Progenitor cell of endocrine pancreas (in vitro differentiated cells): ENCODE measurements at regions not wholly inside any gene's neighbourhood (a gene's known extent, or its start where the extent isn't known, plus 50 kb on each side); places are given as distances from the start of the nearest gene placed in this dataset.
"Not testable (repeated sequence)": the region's sequence is repeated elsewhere in the genome, so short reads cannot be mapped to it uniquely, and the experiment has no call there.

Source experiments
- DNase-seq: peaks from one replicate; pipeline ENCODE4 v3.0.0; 2021; ENCODE audit warnings: low spot score; ENCODE audit not compliant: unreplicated experiment
- H3K27ac Mint-ChIP-seq: 2 replicates; pipeline ENCODE4 v1.8.0; 2021; ENCODE audit warnings: mild to moderate bottlenecking, moderate library complexity, mixed read lengths
- H3K27me3 Mint-ChIP-seq: 2 replicates; pipeline ENCODE4 v1.8.0; 2021; ENCODE audit warnings: mixed read lengths
- H3K36me3 Mint-ChIP-seq: 2 replicates; pipeline ENCODE4 v1.8.0; 2022; ENCODE audit warnings: mixed read lengths; ENCODE audit not compliant: insufficient read depth
- H3K4me1 Mint-ChIP-seq: 2 replicates; pipeline ENCODE4 v1.8.0; 2021; ENCODE audit warnings: low read depth, mixed read lengths
- H3K4me3 Mint-ChIP-seq: 2 replicates; pipeline ENCODE4 v1.8.0; 2021; ENCODE audit warnings: low read depth, mild to moderate bottlenecking, moderate library complexity, mixed read lengths
- H3K9me3 Mint-ChIP-seq: 2 replicates; pipeline ENCODE4 v1.8.0; 2021; ENCODE audit warnings: low read depth, mixed read lengths
- CTCF ChIP-seq: fragments of 200-600 bp; sonication (generic); IDR thresholded peaks from one replicate; pipeline ENCODE4 v1.5.0; 2021; ENCODE audit warnings: antibody characterized with exemption, mild to moderate bottlenecking; ENCODE audit not compliant: unreplicated experiment

GRCh38 chr4:146054676-146055075 is 116.1 kb upstream of the ZNF827 start:
- H3K4me1 Mint-ChIP-seq: no peaks in the 10 kb centered on the region
- H3K9me3 Mint-ChIP-seq: no peaks in the 10 kb centered on the region
- H3K27me3 Mint-ChIP-seq: no peaks in the 10 kb centered on the region

GRCh38 chr4:146053891-146054290 is 115.3 kb upstream of the ZNF827 start:
- H3K27ac Mint-ChIP-seq: no peak overlapping the region
- no peaks in the 10 kb centered on the region for H3K36me3 Mint-ChIP-seq
- H3K4me3 Mint-ChIP-seq: no peak overlapping the region
- H3K9me3 Mint-ChIP-seq: no peaks in the 10 kb centered on the region
- no peak for DNase-seq
- no peak for TF ChIP-seq CTCF
- H3K4me1 Mint-ChIP-seq: no peaks in the 10 kb centered on the region
- H3K27me3 Mint-ChIP-seq: no peaks in the 10 kb centered on the region

More at GRCh38 chr4:146054676-146055075, 116.1 kb upstream of the ZNF827 start:
- Mint-ChIP-seq H3K27ac (no peak overlapping the region), H3K4me3 (no peak overlapping the region), H3K36me3 (no peaks in the 10 kb centered on the region)
- TF ChIP-seq CTCF: no peak
- no peak for DNase-seq

- Mint-ChIP-seq H3K4me3 (no peak overlapping the region), H3K9me3 (peaks cover 19% of the 10 kb centered on the region), H3K27me3 (no peaks in the 10 kb centered on the region), H3K4me1 (no peaks in the 10 kb centered on the region), H3K27ac (no peak overlapping the region), H3K36me3 (no peaks in the 10 kb centered on the region)
- no peak for TF ChIP-seq CTCF
- DNase-seq: no peak
Measured at GRCh38 chr4:146051728-146052391, 113.2 kb upstream of the ZNF827 start.

- no peak overlapping the region for H3K4me3 Mint-ChIP-seq
- H3K9me3 Mint-ChIP-seq: peaks cover 20% of the 10 kb centered on the region
- no peak overlapping the region for H3K27ac Mint-ChIP-seq
- no peak for TF ChIP-seq CTCF
- H3K27me3 Mint-ChIP-seq: no peaks in the 10 kb centered on the region
- DNase-seq: no peak
- H3K4me1 Mint-ChIP-seq: no peaks in the 10 kb centered on the region
- no peaks in the 10 kb centered on the region for H3K36me3 Mint-ChIP-seq
Measured at GRCh38 chr4:146051223-146051622, 112.6 kb upstream of the ZNF827 start.

DNA sequence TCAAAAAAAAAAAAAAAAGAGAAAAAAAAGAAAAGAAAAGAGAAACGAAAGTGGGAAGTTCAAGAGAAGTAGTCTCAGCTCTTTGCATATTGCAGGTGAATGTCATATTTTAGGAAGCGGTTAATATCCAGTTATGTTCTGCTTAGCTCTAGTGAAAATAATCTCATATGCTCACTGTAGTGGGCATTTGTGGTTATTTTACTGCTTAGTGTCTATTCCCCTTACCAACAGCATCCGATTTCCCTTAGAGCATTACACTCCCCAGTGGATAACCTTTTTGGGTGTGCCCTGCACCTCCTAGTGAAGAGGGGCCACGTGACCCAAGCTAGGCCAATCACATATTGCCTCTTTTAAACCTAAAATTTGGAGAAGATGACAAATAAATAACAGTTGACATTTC is 111.2 kb upstream of the ZNF827 start:
- Mint-ChIP-seq H3K9me3 (peaks cover 20% of the 10 kb centered on the region), H3K4me3 (no peak overlapping the region), H3K27me3 (no peaks in the 10 kb centered on the region), H3K27ac (no peak overlapping the region), H3K4me1 (no peaks in the 10 kb centered on the region), H3K36me3 (no peaks in the 10 kb centered on the region)
- no peak for TF ChIP-seq CTCF
- no peak for DNase-seq

- not testable (repeated sequence) for H3K27ac Mint-ChIP-seq, H3K27me3 Mint-ChIP-seq, H3K4me1 Mint-ChIP-seq, DNase-seq, H3K36me3 Mint-ChIP-seq, H3K4me3 Mint-ChIP-seq
- H3K9me3 Mint-ChIP-seq: peaks cover 26% of the 10 kb centered on the region
Measured at GRCh38 chr4:146047768-146048167, 109.1 kb upstream of the ZNF827 start.
